ENCODE measurements at regions not wholly inside any gene's neighbourhood (a gene's known extent, or its start where the extent isn't known, plus 50 kb on each side); places are given as distances from the start of the nearest gene placed in this dataset.
A peak's percentile ranks its signal among the peaks of the same experiment; 100 is the strongest.

GRCh38 chr18:40608226-40608625, 1346.8 kb upstream of the PIK3C3 start:
- DNase-seq (ENCODE audit: low read depth) = peak; percentile 5
- no peak overlapping the region for H3K4me3 ChIP-seq (ENCODE audit: low read depth, low read length)
- TF ChIP-seq CTCF (conservative IDR thresholded peaks at IDR 0.05; ENCODE audit: low read depth, low read length) = no peak

GRCh38 chr18:40607542-40608148, 1347.4 kb upstream of the PIK3C3 start:
- no peak for TF ChIP-seq CTCF (conservative IDR thresholded peaks at IDR 0.05; ENCODE audit: low read depth, low read length)
- DNase-seq (ENCODE audit: low read depth) = no peak
- no peak overlapping the region for H3K4me3 ChIP-seq (ENCODE audit: low read depth, low read length)

GRCh38 chr18:40606996-40607395, 1348.0 kb upstream of the PIK3C3 start:
- no peak for DNase-seq (ENCODE audit: low read depth)
- no peak for TF ChIP-seq CTCF (conservative IDR thresholded peaks at IDR 0.05; ENCODE audit: low read depth, low read length)
- no peak overlapping the region for H3K4me3 ChIP-seq (ENCODE audit: low read depth, low read length)

GRCh38 chr18:40583671-40584070, 1371.4 kb upstream of the PIK3C3 start:
- DNase-seq (ENCODE audit: low read depth) = no peak
- no peak overlapping the region for H3K4me3 ChIP-seq (ENCODE audit: low read depth, low read length)
- no peak for TF ChIP-seq CTCF (conservative IDR thresholded peaks at IDR 0.05; ENCODE audit: low read depth, low read length)

GRCh38 chr18:40582105-40582504, 1372.9 kb upstream of the PIK3C3 start:
- H3K4me3 ChIP-seq (ENCODE audit: low read depth, low read length) = no peak overlapping the region
- DNase-seq (ENCODE audit: low read depth) = no peak
- TF ChIP-seq CTCF (conservative IDR thresholded peaks at IDR 0.05; ENCODE audit: low read depth, low read length) = no peak

- no peak for DNase-seq (ENCODE audit: low read depth)
- no peak for TF ChIP-seq CTCF (conservative IDR thresholded peaks at IDR 0.05; ENCODE audit: low read depth, low read length)
- no peak overlapping the region for H3K4me3 ChIP-seq (ENCODE audit: low read depth, low read length)
These were observed 1377.1 kb upstream of the PIK3C3 start for GRCh38 chr18:40577981-40578365.

- DNase-seq (ENCODE audit: low read depth) = peak; percentile 41
- no peak for TF ChIP-seq CTCF (conservative IDR thresholded peaks at IDR 0.05; ENCODE audit: low read depth, low read length)
- H3K4me3 ChIP-seq (ENCODE audit: low read depth, low read length) = no peak overlapping the region
These were observed 1377.6 kb upstream of the PIK3C3 start for GRCh38 chr18:40577239-40577980.
